Cardiac fibroblast (primary cell): ENCODE measurements at regions not wholly inside any gene's neighbourhood (a gene's known extent, or its start where the extent isn't known, plus 50 kb on each side); places are given as distances from the start of the nearest gene placed in this dataset.

Experiments used
- DNase-seq, 2 donors: peaks; one replicate each; pipeline versions ENCODE4 v3.0.0 to v3.0.0-alpha.2; 2010; ENCODE audit warnings: low read depth in 2 of 2
- H3K4me3 ChIP-seq, 2 donors: replicated peaks in 1 of 2; 1 replicate in 1 of 2; 2 replicates in 1 of 2; pipeline ENCODE4 v1.5.1; 2011; ENCODE audit warnings: low read depth in 2 of 2, low read length in 2 of 2, mild to moderate bottlenecking in 2 of 2, moderate library complexity in 1 of 2
- CTCF ChIP-seq: IDR thresholded peaks from one replicate; pipeline ENCODE4 v1.5.1; 2011; ENCODE audit warnings: low read depth, mild to moderate bottlenecking, low read length, inconsistent platforms

GRCh38 chr1:219778110-219778509, 150.2 kb downstream of the SLC30A10 start:
- no peak for TF ChIP-seq CTCF
- no peak overlapping the region for H3K4me3 ChIP-seq
- no peak for DNase-seq

DNA sequence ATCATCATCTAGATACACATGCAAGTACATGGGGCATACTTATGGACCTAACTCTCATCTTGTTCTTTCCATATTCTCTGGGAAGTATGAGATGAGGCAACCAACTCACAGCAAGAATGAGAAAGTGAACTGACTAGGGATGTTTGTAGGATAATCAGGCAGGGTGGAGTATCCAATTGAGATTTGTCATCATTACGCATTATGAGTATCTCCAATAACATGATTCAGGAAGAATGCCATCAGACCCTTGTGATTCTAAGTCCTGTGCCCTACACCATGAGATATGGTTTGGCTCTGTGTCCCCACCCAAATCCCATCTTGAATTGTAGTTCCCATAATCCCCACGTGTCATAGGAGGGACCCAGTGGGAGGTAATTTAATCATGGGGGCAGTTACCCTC, 154.0 kb downstream of the SLC30A10 start:
- TF ChIP-seq CTCF: no peak
- no peak for DNase-seq
- no peak overlapping the region for H3K4me3 ChIP-seq

- no peak for DNase-seq
- TF ChIP-seq CTCF: no peak
- no peak overlapping the region for H3K4me3 ChIP-seq
These were observed 154.6 kb downstream of the SLC30A10 start for GRCh38 chr1:219773775-219774174.

GRCh38 chr1:219773110-219773509, 155.2 kb downstream of the SLC30A10 start:
- TF ChIP-seq CTCF: no peak
- no peak for DNase-seq
- no peak overlapping the region for H3K4me3 ChIP-seq

DNA sequence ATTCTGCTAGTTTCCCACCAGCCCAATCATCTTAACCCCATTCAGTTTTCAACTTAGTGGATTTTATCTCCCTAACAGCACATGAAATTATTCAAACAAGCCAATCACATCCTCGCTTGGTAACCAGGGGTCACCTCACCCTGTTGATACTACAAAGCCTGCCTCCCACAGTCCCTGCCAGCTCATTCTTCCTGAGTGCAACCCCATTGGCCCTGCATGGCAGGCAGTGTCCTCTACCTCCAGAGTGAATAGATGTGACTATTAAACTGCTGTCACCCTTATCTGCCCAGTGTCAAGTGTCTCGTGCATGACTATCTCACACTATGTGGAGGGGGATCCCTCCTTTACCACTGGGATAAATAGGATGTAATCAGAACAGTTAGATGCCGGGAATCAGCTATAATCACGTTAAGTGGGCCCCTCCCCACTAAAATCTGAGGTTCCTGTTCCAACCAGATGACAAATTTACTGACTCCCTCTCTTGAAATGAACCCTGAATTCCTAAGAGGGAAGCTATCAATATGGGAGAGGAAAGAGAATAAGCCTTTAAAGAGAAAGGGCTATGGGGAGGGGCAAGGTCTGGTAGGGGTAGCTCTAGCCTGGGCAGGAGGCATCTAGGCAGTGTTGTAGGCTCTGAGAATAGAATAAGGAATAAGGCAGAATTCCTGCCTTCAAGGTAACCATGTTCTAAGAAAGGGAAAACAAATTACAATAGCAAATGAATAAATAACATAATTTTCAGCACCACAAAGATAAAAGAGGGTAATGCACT, 155.9 kb downstream of the SLC30A10 start:
- DNase-seq: no peak
- H3K4me3 ChIP-seq: no peak overlapping the region
- TF ChIP-seq CTCF: no peak

DNA sequence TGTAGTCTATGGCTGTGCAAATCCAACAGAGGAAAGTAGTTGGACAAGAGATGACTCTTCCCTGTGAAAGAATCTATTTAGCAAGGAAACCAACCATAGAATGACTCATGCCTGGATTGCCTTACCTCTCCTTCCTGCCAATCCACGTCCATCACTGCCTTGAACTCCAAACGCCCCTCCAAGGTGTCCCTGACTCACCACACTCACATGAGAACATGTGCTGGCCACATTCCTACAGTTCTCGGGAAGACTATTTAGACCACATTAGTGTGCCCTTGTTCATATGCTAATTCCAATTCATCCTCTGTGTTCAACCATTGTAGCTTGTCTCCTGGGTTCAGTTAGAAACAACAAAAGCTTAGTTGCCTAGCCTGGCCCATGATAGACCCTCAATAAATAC, 157.3 kb downstream of the SLC30A10 start:
- DNase-seq: peak; percentile 68 to 73
- TF ChIP-seq CTCF: no peak
- no peak overlapping the region for H3K4me3 ChIP-seq

DNA sequence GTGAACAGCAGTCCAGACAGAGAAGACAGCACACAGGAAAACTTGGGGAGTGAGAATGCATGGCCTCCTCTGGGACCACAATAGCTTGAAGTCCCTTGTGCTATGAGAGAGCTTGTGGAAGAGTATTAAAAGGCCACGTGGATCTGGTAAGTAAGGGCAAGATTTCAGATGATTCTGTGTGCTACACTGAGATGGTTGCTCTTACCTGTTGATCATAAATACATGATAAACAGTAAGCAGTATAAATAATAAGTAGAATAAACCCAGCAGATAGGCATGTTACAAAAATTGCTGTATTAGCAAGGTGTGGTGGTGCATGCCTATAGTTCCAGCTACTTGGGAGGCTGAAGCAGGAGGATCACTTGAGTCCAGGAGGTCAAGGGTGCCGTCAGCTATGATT, 150.4 kb upstream of the ZC3H11B start:
- TF ChIP-seq CTCF: no peak
- DNase-seq: no peak
- no peak overlapping the region for H3K4me3 ChIP-seq
